ENCODE measurements at regions not wholly inside any gene's neighbourhood (a gene's known extent, or its start where the extent isn't known, plus 50 kb on each side); places are given as distances from the start of the nearest gene placed in this dataset.

DNA sequence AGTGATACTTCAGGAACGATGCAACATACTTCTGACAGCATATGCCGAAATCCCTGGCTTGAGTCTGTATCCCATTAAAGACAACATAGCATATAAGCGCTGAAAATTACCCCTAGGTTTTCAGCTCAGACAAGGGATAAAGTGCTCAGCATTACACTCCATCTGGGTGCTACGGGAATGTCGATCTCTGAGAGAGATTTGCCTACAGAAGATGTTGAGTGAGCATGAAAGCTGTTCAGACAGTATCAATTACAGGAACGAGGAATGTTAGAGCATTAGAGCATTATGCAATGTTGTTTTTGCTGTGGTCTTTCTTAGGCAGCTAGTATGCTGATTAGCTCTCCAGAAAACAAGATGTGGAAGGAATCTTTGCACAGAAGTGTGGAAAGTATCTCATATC lies 484.5 kb downstream of the LIG4 start:
- TF ChIP-seq ZNF223 (tag by site-specific recombination; IDR thresholded peaks at IDR 0.05): no peak
- no peak for TF ChIP-seq ZNF654 (tag by site-specific recombination; IDR thresholded peaks at IDR 0.05; ENCODE audit: low read depth)
- no peak for TF ChIP-seq SP2 (tag by site-specific recombination; IDR thresholded peaks at IDR 0.05)
- TF ChIP-seq, protein P1, sequence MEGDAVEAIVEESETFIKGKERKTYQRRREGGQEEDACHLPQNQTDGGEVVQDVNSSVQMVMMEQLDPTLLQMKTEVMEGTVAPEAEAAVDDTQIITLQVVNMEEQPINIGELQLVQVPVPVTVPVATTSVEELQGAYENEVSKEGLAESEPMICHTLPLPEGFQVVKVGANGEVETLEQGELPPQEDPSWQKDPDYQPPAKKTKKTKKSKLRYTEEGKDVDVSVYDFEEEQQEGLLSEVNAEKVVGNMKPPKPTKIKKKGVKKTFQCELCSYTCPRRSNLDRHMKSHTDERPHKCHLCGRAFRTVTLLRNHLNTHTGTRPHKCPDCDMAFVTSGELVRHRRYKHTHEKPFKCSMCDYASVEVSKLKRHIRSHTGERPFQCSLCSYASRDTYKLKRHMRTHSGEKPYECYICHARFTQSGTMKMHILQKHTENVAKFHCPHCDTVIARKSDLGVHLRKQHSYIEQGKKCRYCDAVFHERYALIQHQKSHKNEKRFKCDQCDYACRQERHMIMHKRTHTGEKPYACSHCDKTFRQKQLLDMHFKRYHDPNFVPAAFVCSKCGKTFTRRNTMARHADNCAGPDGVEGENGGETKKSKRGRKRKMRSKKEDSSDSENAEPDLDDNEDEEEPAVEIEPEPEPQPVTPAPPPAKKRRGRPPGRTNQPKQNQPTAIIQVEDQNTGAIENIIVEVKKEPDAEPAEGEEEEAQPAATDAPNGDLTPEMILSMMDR (tag by site-specific recombination; IDR thresholded peaks at IDR 0.05): no peak
- TF ChIP-seq, protein P2, sequence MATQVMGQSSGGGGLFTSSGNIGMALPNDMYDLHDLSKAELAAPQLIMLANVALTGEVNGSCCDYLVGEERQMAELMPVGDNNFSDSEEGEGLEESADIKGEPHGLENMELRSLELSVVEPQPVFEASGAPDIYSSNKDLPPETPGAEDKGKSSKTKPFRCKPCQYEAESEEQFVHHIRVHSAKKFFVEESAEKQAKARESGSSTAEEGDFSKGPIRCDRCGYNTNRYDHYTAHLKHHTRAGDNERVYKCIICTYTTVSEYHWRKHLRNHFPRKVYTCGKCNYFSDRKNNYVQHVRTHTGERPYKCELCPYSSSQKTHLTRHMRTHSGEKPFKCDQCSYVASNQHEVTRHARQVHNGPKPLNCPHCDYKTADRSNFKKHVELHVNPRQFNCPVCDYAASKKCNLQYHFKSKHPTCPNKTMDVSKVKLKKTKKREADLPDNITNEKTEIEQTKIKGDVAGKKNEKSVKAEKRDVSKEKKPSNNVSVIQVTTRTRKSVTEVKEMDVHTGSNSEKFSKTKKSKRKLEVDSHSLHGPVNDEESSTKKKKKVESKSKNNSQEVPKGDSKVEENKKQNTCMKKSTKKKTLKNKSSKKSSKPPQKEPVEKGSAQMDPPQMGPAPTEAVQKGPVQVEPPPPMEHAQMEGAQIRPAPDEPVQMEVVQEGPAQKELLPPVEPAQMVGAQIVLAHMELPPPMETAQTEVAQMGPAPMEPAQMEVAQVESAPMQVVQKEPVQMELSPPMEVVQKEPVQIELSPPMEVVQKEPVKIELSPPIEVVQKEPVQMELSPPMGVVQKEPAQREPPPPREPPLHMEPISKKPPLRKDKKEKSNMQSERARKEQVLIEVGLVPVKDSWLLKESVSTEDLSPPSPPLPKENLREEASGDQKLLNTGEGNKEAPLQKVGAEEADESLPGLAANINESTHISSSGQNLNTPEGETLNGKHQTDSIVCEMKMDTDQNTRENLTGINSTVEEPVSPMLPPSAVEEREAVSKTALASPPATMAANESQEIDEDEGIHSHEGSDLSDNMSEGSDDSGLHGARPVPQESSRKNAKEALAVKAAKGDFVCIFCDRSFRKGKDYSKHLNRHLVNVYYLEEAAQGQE (tag by site-specific recombination; IDR thresholded peaks at IDR 0.05): no peak
